Mesenchymal stem cell (in vitro differentiated cells and primary cell): ENCODE measurements at regions not wholly inside any gene's neighbourhood (a gene's known extent, or its start where the extent isn't known, plus 50 kb on each side); places are given as distances from the start of the nearest gene placed in this dataset.

Experiments used
- DNase-seq: peaks from one replicate; pipeline ENCODE4 v3.0.0-alpha.2; 2013
- H2AFZ ChIP-seq: one replicate; pipeline ENCODE4 v1.6.1; 2013; ENCODE audit warnings: low read depth, mild to moderate bottlenecking, control low read depth, inconsistent platforms, low read length, moderate library complexity
- H2AK5ac ChIP-seq: 2 replicates; pipeline ENCODE4 v1.6.1; 2013; ENCODE audit warnings: low read length, moderate library complexity, mild to moderate bottlenecking, inconsistent platforms; ENCODE audit not compliant: severe bottlenecking
- H2BK120ac ChIP-seq: one replicate; pipeline ENCODE4 v1.6.1; 2013; ENCODE audit warnings: low read depth, mild to moderate bottlenecking, inconsistent platforms, low read length, moderate library complexity
- H2BK12ac ChIP-seq, 2 experiments: one replicate each; pipeline ENCODE4 v1.6.1; 2013; ENCODE audit warnings: inconsistent platforms in 2 of 2, low read length in 2 of 2, mild to moderate bottlenecking in 2 of 2, moderate library complexity in 2 of 2, control low read depth in 1 of 2
- H2BK15ac ChIP-seq: one replicate; pipeline ENCODE4 v1.6.1; 2013; ENCODE audit warnings: mild to moderate bottlenecking, low read depth, inconsistent platforms; ENCODE audit not compliant: poor library complexity, severe bottlenecking
- H2BK5ac ChIP-seq: 2 replicates; pipeline ENCODE4 v1.6.1; 2013; ENCODE audit warnings: low read depth, mild to moderate bottlenecking, low read length, control low read depth, inconsistent platforms; ENCODE audit not compliant: poor library complexity, severe bottlenecking
- H3K14ac ChIP-seq, 2 experiments: one replicate each; pipeline ENCODE4 v1.6.1; 2013; ENCODE audit warnings: inconsistent platforms in 2 of 2, low read length in 2 of 2, control low read depth in 1 of 2, mild to moderate bottlenecking in 1 of 2, moderate library complexity in 1 of 2
- H3K18ac ChIP-seq, 2 experiments: one replicate each; pipeline ENCODE4 v1.6.1; 2013; ENCODE audit warnings: inconsistent platforms in 2 of 2, low read length in 2 of 2, control low read depth in 1 of 2, low read depth in 1 of 2, mild to moderate bottlenecking in 1 of 2
- H3K23ac ChIP-seq, 2 experiments: one replicate each; pipeline ENCODE4 v1.6.1; 2013; ENCODE audit warnings: inconsistent platforms in 2 of 2, low read length in 2 of 2, mild to moderate bottlenecking in 2 of 2, moderate library complexity in 2 of 2, control low read depth in 1 of 2
- H3K27ac ChIP-seq: 2 replicates; pipeline ENCODE4 v1.5.1; 2013; ENCODE audit warnings: mild to moderate bottlenecking, moderate library complexity, low read length, control low read depth, inconsistent platforms; ENCODE audit not compliant: poor library complexity, severe bottlenecking
- H3K27me3 ChIP-seq, 2 experiments: 2 replicates each; pipeline versions ENCODE4 v1.6.1 to v1.7.0; 2013; ENCODE audit warnings: low read length in 2 of 2, mild to moderate bottlenecking in 2 of 2, moderate library complexity in 2 of 2, control low read depth in 1 of 2, inconsistent platforms in 1 of 2; ENCODE audit not compliant: control insufficient read depth in 1 of 2, insufficient read depth in 1 of 2
- H3K36me3 ChIP-seq, 2 experiments: 2 replicates each; pipeline versions ENCODE4 v1.6.1 to v1.7.0; 2013; ENCODE audit warnings: low read length in 2 of 2, control low read depth in 1 of 2, inconsistent platforms in 1 of 2, low read depth in 1 of 2, mild to moderate bottlenecking in 1 of 2; ENCODE audit not compliant: insufficient read depth in 2 of 2, control insufficient read depth in 1 of 2
- H3K4ac ChIP-seq, 2 experiments: one replicate each; pipeline ENCODE4 v1.6.1; 2013; ENCODE audit warnings: inconsistent platforms in 2 of 2, low read length in 2 of 2, mild to moderate bottlenecking in 2 of 2, moderate library complexity in 2 of 2, control low read depth in 1 of 2, low read depth in 1 of 2
- H3K4me1 ChIP-seq: 2 replicates; pipeline ENCODE4 v1.6.1; 2013; ENCODE audit warnings: low read depth, low read length, control low read depth; ENCODE audit not compliant: control insufficient read depth, insufficient read depth
- H3K4me2 ChIP-seq: 2 replicates; pipeline ENCODE4 v1.6.1; 2013; ENCODE audit warnings: low read length, mild to moderate bottlenecking, inconsistent platforms; ENCODE audit not compliant: poor library complexity, severe bottlenecking
- H3K4me3 ChIP-seq, 2 experiments: 2 replicates each; pipeline versions ENCODE4 v1.5.1 to v1.7.0; 2013; ENCODE audit warnings: low read length in 2 of 2, mild to moderate bottlenecking in 2 of 2, control low read depth in 1 of 2, low read depth in 1 of 2; ENCODE audit not compliant: insufficient read depth in 1 of 2
- H3K79me1 ChIP-seq: replicated peaks from 2 replicates; pipeline ENCODE4 v1.6.1; 2013; ENCODE audit warnings: mild to moderate bottlenecking, control low read depth, low read length, inconsistent platforms; ENCODE audit not compliant: poor library complexity, severe bottlenecking
- H3K9ac ChIP-seq: 2 replicates; pipeline ENCODE4 v1.7.0; 2013; ENCODE audit warnings: mild to moderate bottlenecking, low read length, moderate library complexity
- H3K9me3 ChIP-seq: 2 replicates; pipeline ENCODE4 v1.7.0; 2013; ENCODE audit warnings: mild to moderate bottlenecking, low read length; ENCODE audit not compliant: control insufficient read depth
- H4K8ac ChIP-seq: one replicate; pipeline ENCODE4 v1.6.1; 2013; ENCODE audit warnings: inconsistent platforms, mild to moderate bottlenecking, low read length, moderate library complexity
- H4K91ac ChIP-seq: one replicate; pipeline ENCODE4 v1.6.1; 2013; ENCODE audit warnings: mild to moderate bottlenecking, low read length, inconsistent platforms
- WGBS: methylation state at CpG from one replicate; pipeline ENCODE4 v1.1.7; 2013; ENCODE audit warnings: mixed read lengths; 5-methylcytosine and 5-hydroxymethylcytosine counted together

- no peaks in the 10 kb centered on the region for H3K27me3 ChIP-seq
- no peak overlapping the region for H2AK5ac ChIP-seq
- DNase-seq: no peak
- H3K9ac ChIP-seq: no peak overlapping the region
- H3K36me3 ChIP-seq: no peaks in the 10 kb centered on the region
- no peak overlapping the region for H3K27ac ChIP-seq
- no peak overlapping the region for H4K8ac ChIP-seq
- no peak overlapping the region for H3K4me3 ChIP-seq
- H3K9me3 ChIP-seq: no peaks in the 10 kb centered on the region
- H3K18ac ChIP-seq: no peak overlapping the region
- H3K79me1 ChIP-seq: no peaks in the 10 kb centered on the region
- H3K14ac ChIP-seq: no peak overlapping the region
- H2BK120ac ChIP-seq: no peak overlapping the region
- no peaks in the 10 kb centered on the region for H3K4me1 ChIP-seq
- H2BK15ac ChIP-seq: no peak overlapping the region
- no peak overlapping the region for H2BK12ac ChIP-seq
- H4K91ac ChIP-seq: no peak overlapping the region
- H3K23ac ChIP-seq: no peak overlapping the region
- H2BK5ac ChIP-seq: no peak overlapping the region
- H2AFZ ChIP-seq: no peak overlapping the region
- no peak overlapping the region for H3K4me2 ChIP-seq
- H3K4ac ChIP-seq: no peak overlapping the region
These were observed 388.5 kb downstream of the OMA1 start for GRCh38 chr1:58158016-58158415.

GRCh38 chr1:58157256-58157655 lies 389.3 kb downstream of the OMA1 start:
- Histone ChIP-seq H3K4ac (no peak overlapping the region), H3K27ac (no peak overlapping the region), H3K4me1 (no peaks in the 10 kb centered on the region), H2AK5ac (no peak overlapping the region), H3K36me3 (no peaks in the 10 kb centered on the region), H3K4me3 (no peak overlapping the region), H3K79me1 (no peaks in the 10 kb centered on the region), H2AFZ (no peak overlapping the region), H2BK12ac (no peak overlapping the region), H3K9ac (no peak overlapping the region), H3K23ac (no peak overlapping the region), H3K9me3 (no peaks in the 10 kb centered on the region), H2BK5ac (no peak overlapping the region), H3K27me3 (no peaks in the 10 kb centered on the region), H3K4me2 (no peak overlapping the region), H4K8ac (no peak overlapping the region), H2BK15ac (no peak overlapping the region), H3K18ac (no peak overlapping the region), H4K91ac (no peak overlapping the region), H2BK120ac (no peak overlapping the region), H3K14ac (no peak overlapping the region)
- no peak for DNase-seq
- 62% methylated on average over 4 of the region's 4 CpGs for WGBS

- Histone ChIP-seq H3K14ac (no peak overlapping the region), H3K27ac (no peak overlapping the region), H3K36me3 (no peaks in the 10 kb centered on the region), H2BK15ac (no peak overlapping the region), H2AK5ac (no peak overlapping the region), H4K91ac (no peak overlapping the region), H4K8ac (no peak overlapping the region), H3K9ac (no peak overlapping the region), H3K4me3 (no peak overlapping the region), H3K23ac (no peak overlapping the region), H2BK120ac (no peak overlapping the region), H3K4ac (no peak overlapping the region), H3K9me3 (no peaks in the 10 kb centered on the region), H3K4me2 (no peak overlapping the region), H3K18ac (no peak overlapping the region), H2BK12ac (no peak overlapping the region), H3K4me1 (no peaks in the 10 kb centered on the region), H3K27me3 (no peaks in the 10 kb centered on the region), H2BK5ac (no peak overlapping the region), H2AFZ (no peak overlapping the region), H3K79me1 (no peaks in the 10 kb centered on the region)
- 75% methylated on average over 3 of the region's 3 CpGs for WGBS
- DNase-seq: no peak
These were observed 389.7 kb downstream of the OMA1 start for GRCh38 chr1:58156831-58157230.

- Histone ChIP-seq H3K4me1 (no peaks in the 10 kb centered on the region), H4K91ac (no peak overlapping the region), H2AFZ (no peak overlapping the region), H3K9me3 (no peaks in the 10 kb centered on the region), H3K14ac (no peak overlapping the region), H3K4me2 (no peak overlapping the region), H2BK15ac (no peak overlapping the region), H3K9ac (no peak overlapping the region), H3K18ac (no peak overlapping the region), H3K27ac (no peak overlapping the region), H3K23ac (no peak overlapping the region), H3K27me3 (no peaks in the 10 kb centered on the region), H3K79me1 (no peaks in the 10 kb centered on the region), H2AK5ac (no peak overlapping the region), H3K4ac (no peak overlapping the region), H2BK120ac (no peak overlapping the region), H2BK5ac (no peak overlapping the region), H3K36me3 (no peaks in the 10 kb centered on the region), H2BK12ac (no peak overlapping the region), H3K4me3 (no peak overlapping the region), H4K8ac (no peak overlapping the region)
- DNase-seq: no peak
- WGBS: 100% methylated on average over 1 of the region's 1 CpG
These were observed 390.4 kb downstream of the OMA1 start for GRCh38 chr1:58156124-58156468.
